Frontal cortex (tissue), 3 donors: ENCODE measurements at regions not wholly inside any gene's neighbourhood (a gene's known extent, or its start where the extent isn't known, plus 50 kb on each side); places are given as distances from the start of the nearest gene placed in this dataset.
"Not testable (repeated sequence)": the region's sequence is repeated elsewhere in the genome, so short reads cannot be mapped to it uniquely, and the experiment has no call there.

Experiments used
- DNase-seq, 2 donors: peaks; one replicate each; pipeline ENCODE4 v3.0.0; 2012; ENCODE audit warnings: low spot score in 2 of 2
- FAIRE-seq: peaks from 2 replicates; lab custom pipeline; 2012; peaks lifted over from hg19 to GRCh38; lab: Jason Lieb, UNC
- donor health status: control.
- donor health status: control.
- donor health status: control.

DNA sequence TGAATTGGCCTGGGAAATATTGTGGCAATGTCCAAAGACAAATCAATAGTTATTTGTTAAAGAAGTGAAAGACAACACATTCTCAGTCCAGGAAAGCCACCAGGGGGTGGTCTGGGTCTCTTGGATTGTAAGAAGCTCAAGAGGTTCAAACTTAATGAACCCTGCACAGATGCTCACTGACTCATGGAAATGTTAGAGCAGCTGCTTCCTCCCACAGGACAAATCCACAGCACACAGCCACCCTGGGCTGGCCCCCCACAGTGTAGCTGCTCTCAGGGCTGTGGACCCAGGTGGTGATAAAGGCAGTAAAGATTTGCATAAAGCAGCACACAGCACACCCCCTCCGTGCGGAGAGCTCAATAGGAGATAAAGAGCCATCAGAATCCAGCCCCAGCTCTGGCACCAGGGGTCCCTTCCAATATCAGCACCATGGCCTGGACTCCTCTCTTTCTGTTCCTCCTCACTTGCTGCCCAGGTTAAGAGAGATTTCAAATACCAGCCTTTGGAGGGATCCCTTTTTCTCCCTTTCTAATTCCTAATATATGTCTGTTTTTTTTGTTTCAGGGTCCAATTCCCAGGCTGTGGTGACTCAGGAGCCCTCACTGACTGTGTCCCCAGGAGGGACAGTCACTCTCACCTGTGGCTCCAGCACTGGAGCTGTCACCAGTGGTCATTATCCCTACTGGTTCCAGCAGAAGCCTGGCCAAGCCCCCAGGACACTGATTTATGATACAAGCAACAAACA is 124.8 kb downstream of the VPREB1 start:
- not testable (repeated sequence) for FAIRE-seq, DNase-seq

DNA sequence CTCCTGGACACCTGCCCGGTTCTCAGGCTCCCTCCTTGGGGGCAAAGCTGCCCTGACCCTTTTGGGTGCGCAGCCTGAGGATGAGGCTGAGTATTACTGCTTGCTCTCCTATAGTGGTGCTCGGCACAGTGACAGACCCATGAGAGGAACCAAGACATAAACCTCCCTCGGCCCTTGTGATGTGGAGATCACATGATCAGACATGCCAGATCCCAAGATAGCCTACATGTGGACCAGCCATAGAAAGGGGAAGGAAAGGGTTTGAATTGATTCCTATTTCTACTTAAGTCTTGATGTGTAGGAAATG is 125.3 kb downstream of the VPREB1 start:
- no peak for DNase-seq
- FAIRE-seq = no peak

DNA sequence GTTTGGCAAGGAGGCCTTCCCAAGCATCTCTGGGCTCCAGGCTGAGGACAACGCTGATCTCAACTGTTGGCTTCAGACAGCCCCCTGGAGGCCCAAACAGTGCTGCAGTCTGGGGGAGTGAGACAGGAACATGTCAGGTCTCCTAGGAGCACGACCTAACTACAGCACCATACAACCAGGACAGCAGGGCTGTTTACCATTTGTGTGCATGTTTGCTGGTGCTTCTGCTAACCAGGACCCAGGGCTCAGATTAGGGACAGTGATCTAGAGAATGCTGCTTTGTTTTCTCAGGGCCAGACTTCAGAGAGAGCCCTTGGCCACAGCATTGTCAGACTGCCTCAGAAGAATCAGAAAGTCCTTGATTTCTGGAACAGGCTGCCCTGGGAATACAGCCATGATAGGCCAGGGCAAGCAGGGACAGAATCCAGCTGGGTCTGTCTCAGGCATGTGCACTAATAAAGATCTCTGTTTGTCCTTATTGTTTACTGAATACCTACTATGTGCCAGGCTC is 126.5 kb downstream of the VPREB1 start:
- DNase-seq (no peak), FAIRE-seq (no peak)

DNA sequence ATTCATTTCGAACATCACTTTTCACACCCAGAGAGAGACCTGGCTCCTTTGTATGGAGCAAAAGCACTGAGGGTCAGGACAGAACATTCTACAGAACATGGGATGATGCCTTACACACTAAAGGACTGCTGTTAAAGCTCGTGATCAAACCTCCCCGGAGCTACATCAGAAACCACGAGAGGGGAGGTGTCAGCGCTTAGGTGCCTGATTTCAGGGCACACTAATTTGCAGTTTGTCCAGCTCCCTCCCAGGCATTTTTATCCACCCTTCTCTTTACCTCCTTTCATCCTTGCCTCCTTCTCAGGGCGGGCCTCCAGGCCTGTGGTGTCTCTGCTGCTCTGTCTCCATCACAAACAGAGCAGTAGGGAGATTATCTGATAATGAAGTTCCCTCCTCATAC is 127.5 kb downstream of the VPREB1 start:
- FAIRE-seq (no peak), DNase-seq (no peak)

DNA sequence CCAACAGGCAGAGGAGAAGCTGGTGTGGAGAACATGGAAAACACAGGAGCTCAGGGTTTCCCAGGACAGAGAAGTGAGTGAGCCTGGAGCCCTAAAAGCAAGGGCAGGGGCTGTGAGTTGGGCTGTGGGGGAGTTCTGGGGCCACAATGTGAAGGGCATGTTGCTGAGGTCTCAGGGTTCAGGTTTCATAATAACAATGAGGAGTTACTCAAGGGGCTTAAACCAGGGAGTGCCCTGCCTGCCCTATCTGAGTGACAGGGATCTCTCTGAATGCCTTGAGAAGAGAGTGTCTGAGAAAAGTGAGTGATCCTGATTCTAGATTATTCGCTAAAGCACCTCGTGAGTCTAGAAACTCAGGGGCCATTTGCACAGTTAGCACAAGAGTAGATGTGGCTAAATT is 129.6 kb downstream of the VPREB1 start:
- no peak for DNase-seq
- no peak for FAIRE-seq

DNA sequence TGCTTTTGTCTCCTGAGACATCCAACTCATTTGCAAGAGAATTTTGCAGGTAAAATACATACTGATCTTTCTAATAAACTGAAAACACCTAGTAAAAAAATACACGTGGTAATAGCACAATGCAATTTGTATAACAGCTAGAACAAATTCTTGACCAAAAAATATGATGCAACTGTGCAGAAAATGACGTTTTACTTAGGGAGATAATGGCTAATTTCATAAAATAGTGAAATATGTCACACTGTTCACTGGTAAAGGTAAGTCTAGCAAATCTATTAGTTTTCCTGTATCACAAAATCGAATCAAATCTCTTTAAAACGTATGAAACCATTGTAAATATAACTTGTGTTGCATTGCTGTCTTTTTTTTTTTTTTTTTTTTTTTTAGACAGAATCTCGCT is 130.0 kb downstream of the VPREB1 start:
- no peak for FAIRE-seq
- DNase-seq = no peak

DNA sequence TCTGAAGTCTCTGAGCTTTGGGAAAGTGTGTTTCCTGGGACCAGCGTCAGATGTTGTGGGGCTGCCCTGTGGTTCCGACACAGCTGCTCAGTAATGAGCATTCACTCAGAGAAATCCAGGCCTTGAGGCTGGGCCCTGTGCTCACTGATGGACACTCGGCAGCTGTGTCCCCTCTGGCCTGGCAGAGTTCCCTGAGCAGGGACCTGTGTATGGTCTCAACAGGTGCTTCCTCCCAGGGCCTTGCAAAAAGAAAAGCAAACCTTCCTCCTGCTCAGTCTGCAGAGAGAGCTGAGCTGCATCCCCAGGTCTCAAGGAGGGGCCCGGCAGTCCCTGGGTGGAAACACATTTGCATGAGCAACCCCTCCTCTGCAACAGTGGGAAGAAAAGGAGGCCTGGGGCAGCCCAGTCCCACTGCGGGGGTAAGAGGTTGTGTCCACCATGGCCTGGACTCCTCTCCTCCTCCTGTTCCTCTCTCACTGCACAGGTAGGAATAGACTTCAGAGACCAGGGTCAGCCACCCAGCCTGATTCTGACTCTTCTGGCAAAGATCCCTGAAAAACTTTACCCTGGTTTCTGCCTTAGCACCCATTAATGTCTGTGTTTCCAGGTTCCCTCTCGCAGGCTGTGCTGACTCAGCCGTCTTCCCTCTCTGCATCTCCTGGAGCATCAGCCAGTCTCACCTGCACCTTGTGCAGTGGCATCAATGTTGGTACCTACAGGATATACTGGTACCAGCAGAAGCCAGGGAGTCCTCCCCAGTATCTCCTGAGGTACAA is 131.2 kb downstream of the VPREB1 start:
- DNase-seq (no peak), FAIRE-seq (no peak)

DNA sequence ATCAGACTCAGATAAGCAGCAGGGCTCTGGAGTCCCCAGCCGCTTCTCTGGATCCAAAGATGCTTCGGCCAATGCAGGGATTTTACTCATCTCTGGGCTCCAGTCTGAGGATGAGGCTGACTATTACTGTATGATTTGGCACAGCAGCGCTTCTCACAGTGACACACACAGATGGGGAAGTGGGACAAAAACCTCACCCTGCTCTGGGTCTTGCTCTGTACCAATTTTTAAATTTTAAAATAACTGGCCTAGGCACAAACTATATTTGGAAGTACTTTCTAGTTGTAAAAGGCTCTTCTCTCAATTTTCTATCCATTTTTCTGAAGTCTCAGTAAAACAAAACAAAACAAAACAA is 131.7 kb downstream of the VPREB1 start:
- no peak for DNase-seq
- no peak for FAIRE-seq

DNA sequence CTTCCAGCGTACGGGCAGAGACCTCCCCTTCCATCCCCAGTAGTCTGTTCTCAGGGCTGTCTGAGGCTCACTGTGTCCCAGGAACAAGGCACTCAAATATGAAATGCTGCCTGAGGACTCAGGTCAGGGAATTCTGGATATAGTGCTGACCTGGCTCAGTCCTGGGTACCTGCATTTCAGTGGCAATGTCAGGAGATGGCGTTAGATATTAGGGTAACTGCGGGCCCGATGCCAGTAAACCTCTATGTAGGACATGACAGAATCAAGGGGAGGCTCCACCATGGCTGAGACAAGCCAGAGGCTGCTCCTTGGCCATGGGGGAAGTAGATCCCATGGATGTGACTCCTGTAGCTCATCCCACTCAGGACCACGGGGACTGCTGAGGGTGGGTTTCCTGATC is 131.7 kb downstream of the ZNF280B start:
- FAIRE-seq, DNase-seq: not testable (repeated sequence)

DNA sequence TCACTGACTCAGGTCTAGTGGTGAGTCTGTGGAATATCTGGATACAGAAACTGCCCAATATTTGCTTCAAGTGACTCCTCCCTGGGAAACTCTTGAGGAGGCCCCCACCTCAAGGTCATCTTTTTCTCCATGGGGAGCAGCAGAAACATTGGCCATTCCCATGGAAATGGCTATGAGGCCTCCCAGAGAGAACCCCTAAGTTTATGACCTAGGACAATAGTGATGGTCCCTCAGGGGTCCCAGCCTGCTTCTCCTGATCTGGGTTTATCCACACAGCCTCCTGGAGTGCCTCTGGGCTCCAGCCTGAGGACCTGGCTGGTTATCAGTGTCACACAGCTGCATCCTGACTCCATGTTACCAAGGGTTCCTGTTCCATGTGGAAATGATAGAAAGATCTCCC is 131.2 kb downstream of the ZNF280B start:
- DNase-seq = no peak
- no peak for FAIRE-seq

DNA sequence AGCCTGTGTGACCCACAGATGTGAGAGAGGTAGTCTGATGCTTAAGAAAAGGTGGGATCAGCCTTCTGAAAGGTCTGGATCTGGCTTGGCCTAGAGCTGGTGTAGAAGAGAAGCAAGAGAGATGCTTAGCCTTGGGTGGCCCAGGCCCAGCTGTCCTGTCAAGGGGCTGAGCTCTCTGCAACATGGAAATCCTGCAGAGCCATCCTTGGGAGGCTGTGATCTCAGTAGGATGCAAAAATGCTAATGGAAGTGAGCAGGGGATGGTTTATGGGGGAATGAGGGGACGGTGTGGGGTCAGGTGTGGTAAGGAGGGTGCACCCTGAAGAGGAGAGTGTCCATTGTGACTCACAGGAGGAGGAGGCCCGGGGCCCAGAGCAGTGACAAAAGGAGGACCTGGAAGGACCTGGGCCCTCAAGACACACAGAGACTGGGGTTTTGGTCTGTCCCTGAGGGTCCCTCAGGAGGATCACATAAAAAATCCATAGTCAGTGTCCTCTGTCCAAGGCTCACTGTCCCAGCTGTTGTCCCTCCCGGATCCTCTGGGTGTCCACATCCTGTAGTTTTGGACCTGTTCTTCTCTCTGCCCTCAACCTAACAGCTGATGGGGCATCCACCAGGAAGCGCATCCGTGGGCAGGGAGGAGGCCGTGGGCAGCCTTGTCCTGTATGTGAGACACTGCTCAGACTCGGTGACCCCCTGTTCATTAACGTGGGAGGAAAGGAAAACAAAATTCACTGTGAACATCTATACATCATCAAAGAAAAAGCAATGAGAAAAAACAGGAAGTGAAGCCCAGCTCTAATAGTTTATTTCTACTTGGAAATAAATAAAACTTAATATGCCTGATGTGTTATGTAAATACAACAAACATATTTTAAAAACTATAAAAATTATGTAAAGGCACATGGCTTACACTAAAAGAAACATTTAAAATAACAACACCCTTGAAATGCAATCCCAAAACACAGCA is 129.8 kb downstream of the ZNF280B start:
- DNase-seq (no peak), FAIRE-seq (no peak)

DNA sequence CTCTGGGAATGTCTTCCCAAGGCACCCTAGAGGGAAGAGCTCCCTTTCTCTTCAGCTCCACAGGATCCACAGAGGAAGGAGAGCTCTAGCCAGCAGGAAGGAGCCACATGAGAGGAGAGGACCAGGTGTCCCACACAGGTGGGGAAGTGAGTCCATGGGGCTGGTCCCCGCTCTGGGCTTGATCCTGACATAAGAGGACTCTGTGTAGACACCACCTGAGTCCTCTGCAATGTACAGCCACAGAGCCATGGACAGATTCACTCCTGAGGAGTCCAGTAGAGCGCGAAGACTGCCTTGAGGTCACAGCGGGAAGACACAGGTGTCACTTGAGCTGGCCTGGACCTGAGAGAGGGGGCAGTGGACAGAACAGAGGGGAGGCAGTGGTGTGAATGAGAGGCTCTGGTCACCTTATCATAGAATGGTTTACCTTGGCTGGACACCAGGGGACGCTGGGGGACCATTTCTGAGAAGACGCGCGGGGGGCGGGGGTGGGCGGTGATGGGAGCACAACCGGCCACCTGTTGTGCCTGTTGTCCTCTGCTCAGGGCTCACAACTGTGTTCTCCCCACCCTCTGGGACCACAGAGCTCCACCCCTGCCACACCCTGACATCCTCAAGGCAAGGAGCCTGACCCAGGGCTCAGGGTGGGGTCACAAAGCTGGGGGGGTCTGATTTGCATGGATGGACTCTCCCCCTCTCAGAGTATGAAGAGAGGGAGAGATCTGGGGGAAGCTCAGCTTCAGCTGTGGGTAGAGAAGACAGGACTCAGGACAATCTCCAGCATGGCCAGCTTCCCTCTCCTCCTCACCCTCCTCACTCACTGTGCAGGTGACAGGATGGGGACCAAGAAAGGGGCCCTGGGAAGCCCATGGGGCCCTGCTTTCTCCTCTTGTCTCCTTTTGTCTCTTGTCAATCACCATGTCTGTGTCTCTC is 128.2 kb downstream of the ZNF280B start:
- FAIRE-seq = no peak

DNA sequence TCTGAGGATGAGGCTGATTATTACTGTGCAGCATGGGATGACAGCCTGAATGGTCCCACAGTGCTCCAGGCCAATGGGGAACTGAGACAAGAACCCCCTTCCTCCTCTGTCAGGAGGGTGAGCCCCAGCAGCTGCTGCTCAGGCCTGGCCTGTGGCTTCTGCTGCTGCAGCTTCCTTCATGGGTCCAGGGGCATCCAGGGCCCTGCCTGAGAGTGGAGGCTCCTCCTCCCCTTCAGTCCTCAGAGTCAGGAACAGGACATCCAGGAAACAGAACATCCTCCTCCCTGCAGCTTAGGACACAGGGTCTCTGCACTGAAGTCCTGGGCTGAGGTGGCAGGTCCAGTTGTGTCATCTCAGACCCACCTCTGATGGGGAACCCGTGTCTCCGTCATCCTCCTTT is 127.2 kb downstream of the ZNF280B start:
- not testable (repeated sequence) for DNase-seq, FAIRE-seq

More for the DNA sequence above, 128.2 kb downstream of the ZNF280B start:
- DNase-seq = no peak

DNA sequence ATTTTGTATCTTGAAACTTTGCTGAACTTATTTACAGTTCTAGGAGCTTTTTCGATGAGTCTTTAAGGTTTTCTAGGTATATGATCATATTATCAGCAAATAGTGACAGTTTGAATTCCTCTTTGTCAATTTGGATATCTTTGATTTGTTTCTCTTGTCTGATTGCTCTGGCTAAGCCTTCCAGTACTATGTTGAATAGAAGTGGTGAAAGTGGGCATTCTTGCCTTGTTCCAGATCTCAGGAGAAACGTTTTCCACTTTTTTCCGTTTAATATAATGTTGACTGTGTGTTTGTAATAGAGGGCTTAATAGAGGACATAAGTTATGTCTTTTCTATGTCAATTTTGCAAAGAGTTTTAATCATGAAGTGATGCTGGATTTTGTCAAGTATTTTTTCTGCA is 124.3 kb downstream of the ZNF280B start:
- DNase-seq (no peak), FAIRE-seq (no peak)

DNA sequence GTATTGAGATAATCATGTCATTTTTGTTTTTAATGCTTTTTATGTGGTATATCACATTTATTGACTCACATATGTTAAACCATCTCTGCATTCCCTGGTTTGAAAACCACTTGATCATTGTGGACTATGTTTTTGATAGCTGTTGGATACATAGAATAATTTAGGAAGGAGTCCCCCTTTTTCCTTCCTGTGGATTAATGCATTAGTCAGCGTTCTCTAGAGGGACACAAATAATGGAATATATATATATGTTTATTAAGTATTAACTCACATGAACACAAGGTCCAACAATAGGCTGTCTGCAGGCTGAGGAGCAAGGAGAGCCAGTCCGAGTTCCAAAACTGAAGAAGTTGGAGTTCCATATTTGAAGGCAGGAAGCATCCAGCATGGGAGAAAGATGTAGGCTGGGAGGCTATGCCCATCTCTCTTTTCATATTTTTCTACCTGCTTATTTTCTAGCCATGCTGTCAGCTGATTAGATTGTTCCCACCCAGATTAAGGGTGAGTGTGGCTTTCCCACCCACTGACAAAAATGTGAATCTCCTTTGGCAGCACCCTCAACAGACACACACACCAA is 123.8 kb downstream of the ZNF280B start:
- FAIRE-seq = no peak
- DNase-seq = no peak

DNA sequence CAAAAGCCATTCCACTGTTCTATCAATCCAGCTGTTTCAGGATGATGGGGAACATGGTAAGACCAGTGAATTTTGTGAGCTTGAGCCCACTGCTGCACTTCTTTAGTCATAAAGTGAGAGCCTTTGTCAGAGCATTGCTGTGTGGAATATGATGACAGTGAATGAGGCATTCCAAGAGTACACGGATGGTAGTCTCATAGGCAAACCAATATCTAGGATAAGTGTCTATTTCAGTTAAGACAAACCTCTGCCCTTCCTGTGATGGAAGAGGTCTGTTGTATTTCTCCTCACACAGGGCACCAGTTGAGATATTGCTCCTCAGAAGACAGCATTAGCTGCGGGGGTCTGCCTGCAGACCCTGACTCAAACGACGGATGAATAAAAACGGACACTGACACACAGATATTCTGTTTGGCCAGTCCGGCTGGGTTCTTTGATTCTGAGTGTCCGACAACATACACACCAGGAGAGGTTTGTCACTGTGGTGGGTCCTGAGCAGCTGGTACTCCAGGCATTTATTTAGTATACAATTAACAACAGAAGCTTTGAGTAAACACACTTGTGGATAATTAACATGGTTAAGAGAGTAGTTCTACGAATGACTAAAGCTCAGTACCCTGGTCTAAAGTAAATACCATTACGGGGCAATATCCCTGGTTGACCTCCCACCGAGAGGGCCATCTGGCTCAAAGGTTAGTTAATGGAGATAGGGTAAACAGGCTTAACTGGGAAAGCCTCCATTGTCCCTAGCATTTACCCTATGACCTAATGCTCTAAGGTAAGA is 121.7 kb downstream of the ZNF280B start:
- DNase-seq (no peak), FAIRE-seq (no peak)

DNA sequence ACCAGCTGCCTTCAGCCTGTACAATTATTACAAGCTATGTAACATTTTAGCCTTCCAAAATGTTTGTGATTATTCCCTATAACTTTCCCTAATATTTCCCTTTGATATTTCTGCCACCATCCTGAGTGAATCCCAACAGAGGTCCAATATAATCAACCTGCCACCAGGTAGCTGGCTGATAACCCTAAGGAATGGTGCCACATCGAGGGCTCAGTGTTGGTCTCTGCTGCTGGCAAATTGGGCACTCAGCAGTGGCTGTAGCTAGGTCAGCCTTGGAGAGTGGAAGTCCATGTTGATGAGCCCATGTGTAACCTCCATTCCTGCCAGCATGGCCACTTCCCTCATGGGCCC is 121.2 kb downstream of the ZNF280B start:
- FAIRE-seq = no peak
- no peak for DNase-seq

DNA sequence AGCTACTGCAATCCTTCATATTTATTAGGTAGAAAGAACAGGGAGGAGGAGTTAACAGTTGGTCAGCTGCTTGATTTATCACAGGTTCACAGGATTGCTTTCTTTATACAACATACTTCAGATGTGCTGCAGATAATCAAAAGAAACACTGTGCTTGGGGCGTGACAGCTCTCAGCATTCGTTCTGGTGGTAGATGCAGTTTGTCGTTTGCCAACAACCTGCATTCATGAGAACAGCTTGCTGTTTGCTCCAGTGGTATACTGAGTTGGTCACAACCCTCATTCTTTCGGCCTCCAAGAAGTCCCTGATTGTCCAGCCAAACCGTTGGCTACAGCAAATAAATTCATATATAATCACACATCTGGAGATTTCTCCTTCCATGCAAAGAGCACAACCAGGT is 120.5 kb downstream of the ZNF280B start:
- FAIRE-seq (no peak), DNase-seq (no peak)
